ENCODE measurements at regions not wholly inside any gene's neighbourhood (a gene's known extent, or its start where the extent isn't known, plus 50 kb on each side); places are given as distances from the start of the nearest gene placed in this dataset.

DNA sequence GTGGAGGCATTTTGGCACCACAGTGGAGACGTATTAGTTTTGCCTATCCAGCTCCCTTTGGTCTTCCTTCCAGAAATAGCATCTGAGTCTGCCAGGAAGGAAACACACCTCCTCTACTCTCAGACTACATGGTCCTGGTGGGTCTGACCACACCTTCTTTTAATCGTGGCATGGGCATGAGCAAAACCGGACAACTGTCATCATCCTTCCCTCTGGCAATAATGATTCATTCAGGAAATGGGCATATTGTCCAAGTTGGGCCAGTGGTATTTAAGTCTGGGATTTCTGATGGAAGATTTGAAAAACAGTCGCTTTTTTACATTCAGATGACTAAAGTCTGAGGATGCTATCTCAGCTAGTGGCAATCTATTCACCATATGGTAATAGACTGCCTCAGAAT, 601.0 kb upstream of the ADAMTS9 start:
- no peak for TF ChIP-seq CTCF (IDR thresholded peaks at IDR 0.05)
- no peak for TF ChIP-seq POLR2A (IDR thresholded peaks at IDR 0.05; ENCODE audit: low read depth)
- no peak for TF ChIP-seq EP300 (IDR thresholded peaks at IDR 0.05)
- no peak for TF ChIP-seq POLR2AphosphoS5 (IDR thresholded peaks at IDR 0.05)
